C4-2B (cell line): ENCODE measurements at regions not wholly inside any gene's neighbourhood (a gene's known extent, or its start where the extent isn't known, plus 50 kb on each side); places are given as distances from the start of the nearest gene placed in this dataset.

Experiments used
- H3K27ac ChIP-seq: fragments of 450-650 bp; 2 replicates; pipeline ENCODE4 v1.5.1; 2017
- CTCF ChIP-seq: fragments of 450-650 bp; conservative IDR thresholded peaks from 2 replicates; pipeline ENCODE4 v1.5.1; 2017; ENCODE audit warnings: mild to moderate bottlenecking
- ZFX ChIP-seq: fragments of 450-650 bp; IDR thresholded peaks from 2 replicates; pipeline ENCODE4 v1.6.1; 2017

- TF ChIP-seq CTCF, result no peak
- no peak for TF ChIP-seq ZFX
- no peak overlapping the region for H3K27ac ChIP-seq
Observed at GRCh38 chr5:4424895-4425294, 715.2 kb upstream of the ADAMTS16 start.

DNA sequence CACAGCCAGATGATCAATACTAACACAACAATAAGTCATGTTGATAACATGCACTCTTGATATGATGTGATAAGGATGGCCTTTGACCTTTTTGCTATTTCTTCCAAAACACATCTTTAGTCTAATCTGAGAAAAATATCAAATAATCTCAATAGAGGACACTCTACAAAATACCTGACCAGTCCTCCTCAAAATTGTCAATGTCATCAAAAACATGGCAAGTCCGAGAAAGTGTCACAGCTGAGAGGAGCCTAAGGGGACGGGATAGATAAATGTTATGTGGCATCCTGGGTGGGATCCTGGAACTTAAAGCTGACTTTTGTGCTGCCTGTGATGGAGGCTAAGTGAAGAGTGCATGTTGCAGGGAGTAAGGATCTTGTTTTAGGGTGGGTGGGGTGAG is 699.6 kb upstream of the ADAMTS16 start:
- no peak overlapping the region for H3K27ac ChIP-seq
- TF ChIP-seq ZFX (no peak), CTCF (no peak)

DNA sequence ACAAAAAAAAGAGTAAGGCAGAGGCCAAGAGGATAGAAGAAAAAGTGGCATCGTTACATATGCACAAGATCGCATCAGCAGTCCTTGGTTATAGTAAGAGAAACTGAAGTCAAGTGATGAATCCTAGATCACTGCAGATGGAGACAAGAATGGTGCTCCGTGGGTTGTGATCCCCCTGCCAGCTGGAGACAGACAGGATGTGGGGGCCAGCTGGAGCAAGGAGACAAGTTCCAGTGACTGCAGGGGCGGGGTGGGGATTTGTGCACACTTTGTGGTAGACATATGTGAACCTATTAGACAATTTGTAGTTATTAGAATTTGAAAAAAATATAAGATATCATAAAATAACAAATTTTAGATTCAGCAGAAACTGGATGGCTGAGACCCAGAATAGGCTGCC is 697.9 kb upstream of the ADAMTS16 start:
- no peak overlapping the region for H3K27ac ChIP-seq
- no peak for TF ChIP-seq CTCF
- TF ChIP-seq ZFX, result no peak

DNA sequence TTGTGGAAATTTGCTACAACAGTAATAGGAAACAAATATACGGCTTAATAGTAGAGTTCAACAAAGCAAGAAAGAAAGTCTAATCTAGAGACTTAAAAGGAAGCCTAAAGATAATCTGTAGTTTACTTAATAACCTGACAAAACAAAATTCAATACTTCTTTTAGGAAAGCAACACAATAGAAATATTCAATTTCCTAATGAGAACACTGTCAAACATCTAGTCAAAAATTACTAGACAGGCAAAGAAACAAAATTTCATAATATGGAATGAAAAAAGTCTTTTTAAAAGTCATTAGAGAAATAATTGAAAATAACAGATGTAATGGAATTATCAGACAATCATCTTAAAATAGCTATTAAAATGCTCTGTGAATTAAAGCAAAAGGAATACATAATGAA is 692.5 kb upstream of the ADAMTS16 start:
- no peak overlapping the region for H3K27ac ChIP-seq
- TF ChIP-seq CTCF (no peak), ZFX (no peak)

DNA sequence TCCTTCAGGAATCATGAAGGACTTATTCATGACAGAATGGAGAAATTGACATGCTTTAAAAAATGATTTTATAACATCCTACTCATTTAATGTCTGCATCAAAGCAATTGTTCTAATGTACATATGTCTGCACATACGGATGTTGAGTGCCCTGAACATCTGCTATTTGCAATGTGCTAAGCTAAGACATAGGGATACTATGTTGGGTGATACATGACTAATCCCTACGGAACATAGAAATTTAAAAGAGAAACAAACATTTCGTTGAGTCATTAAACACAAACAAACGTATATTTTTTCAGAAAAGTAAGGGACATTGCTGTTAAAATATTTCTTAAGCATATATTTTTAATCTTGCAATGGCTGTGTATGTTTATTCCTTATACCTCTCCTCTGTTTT is 686.5 kb upstream of the ADAMTS16 start:
- TF ChIP-seq ZFX, result no peak
- TF ChIP-seq CTCF, result no peak
- H3K27ac ChIP-seq, result no peak overlapping the region

GRCh38 chr5:4479426-4479825 is 660.7 kb upstream of the ADAMTS16 start:
- H3K27ac ChIP-seq, result no peak overlapping the region
- TF ChIP-seq CTCF, result no peak
- no peak for TF ChIP-seq ZFX

- TF ChIP-seq CTCF (no peak), ZFX (no peak)
- no peak overlapping the region for H3K27ac ChIP-seq
Observed at GRCh38 chr5:4480528-4481349, 659.4 kb upstream of the ADAMTS16 start.
